NCI-H2029 (cell line): ENCODE measurements at regions not wholly inside any gene's neighbourhood (a gene's known extent, or its start where the extent isn't known, plus 50 kb on each side); places are given as distances from the start of the nearest gene placed in this dataset.

Source experiments
- DNase-seq: peaks from one replicate; lab custom pipeline; 2025; lab: John Stamatoyannopoulos, UW

- DNase-seq, result no peak
Measured at GRCh38 chr2:8472545-8473323, 209.1 kb upstream of the ID2 start.

- DNase-seq, result peak; percentile 27
Measured at GRCh38 chr2:8475349-8476031, 206.4 kb upstream of the ID2 start.

- no peak for DNase-seq
Measured at GRCh38 chr2:8477552-8478470, 204.0 kb upstream of the ID2 start.

GRCh38 chr2:8478471-8478793, 203.4 kb upstream of the ID2 start:
- DNase-seq, result no peak

GRCh38 chr2:8479298-8479697, 202.6 kb upstream of the ID2 start:
- DNase-seq, result no peak

- DNase-seq, result no peak
Measured at GRCh38 chr2:8480915-8481314, 200.9 kb upstream of the ID2 start.

- no peak for DNase-seq
Measured at GRCh38 chr2:8481463-8482009, 200.3 kb upstream of the ID2 start.

- no peak for DNase-seq
Measured at GRCh38 chr2:8482432-8482831, 199.4 kb upstream of the ID2 start.

- DNase-seq, result no peak
Measured at GRCh38 chr2:8484502-8485283, 197.2 kb upstream of the ID2 start.

GRCh38 chr2:8485736-8486135, 196.1 kb upstream of the ID2 start:
- no peak for DNase-seq

- DNase-seq, result no peak
Measured at GRCh38 chr2:8486141-8486540, 195.7 kb upstream of the ID2 start.

- no peak for DNase-seq
Measured at GRCh38 chr2:8487461-8487932, 194.4 kb upstream of the ID2 start.

- no peak for DNase-seq
Measured at GRCh38 chr2:8488001-8488738, 193.7 kb upstream of the ID2 start.

- no peak for DNase-seq
Measured at GRCh38 chr2:8489221-8489620, 192.6 kb upstream of the ID2 start.

- DNase-seq, result no peak
Measured at GRCh38 chr2:8489751-8490150, 192.1 kb upstream of the ID2 start.

GRCh38 chr2:8490166-8490721, 191.6 kb upstream of the ID2 start:
- DNase-seq, result no peak

GRCh38 chr2:8491296-8492027, 190.4 kb upstream of the ID2 start:
- DNase-seq, result no peak

- DNase-seq, result no peak
Measured at GRCh38 chr2:8494151-8494550, 187.7 kb upstream of the ID2 start.

GRCh38 chr2:8494589-8494988, 187.3 kb upstream of the ID2 start:
- peak; percentile 31 for DNase-seq
